ENCODE measurements at regions not wholly inside any gene's neighbourhood (a gene's known extent, or its start where the extent isn't known, plus 50 kb on each side); places are given as distances from the start of the nearest gene placed in this dataset.

DNA sequence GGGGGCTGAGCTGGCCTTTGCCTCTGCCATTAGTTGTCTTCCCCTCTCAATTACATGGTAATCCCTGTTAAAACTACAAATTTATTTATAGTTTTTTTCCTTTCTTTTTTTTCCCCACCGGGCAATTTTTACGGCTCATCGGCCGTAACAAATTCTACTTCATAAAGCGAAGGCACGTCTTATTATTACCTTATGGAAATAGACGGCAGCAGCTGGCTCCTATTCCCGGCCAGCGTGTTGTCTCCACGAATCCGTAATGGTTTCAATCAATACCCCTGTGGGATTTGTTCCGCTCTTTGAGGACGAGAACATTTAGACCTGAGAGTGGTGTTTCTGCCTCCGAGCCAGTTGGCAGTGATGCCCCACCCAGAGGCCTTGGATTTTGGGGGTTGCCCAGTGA lies 52.4 kb upstream of the IGSF21 start:
- Mint-ChIP-seq H3K4me3 (no peak overlapping the region), H3K9me3 (no peaks in the 10 kb centered on the region), H3K27me3 (peaks cover 7% of the 10 kb centered on the region), H3K4me1 (no peaks in the 10 kb centered on the region), H3K27ac (no peak overlapping the region), H3K36me3 (no peaks in the 10 kb centered on the region)
- no peak for DNase-seq

DNA sequence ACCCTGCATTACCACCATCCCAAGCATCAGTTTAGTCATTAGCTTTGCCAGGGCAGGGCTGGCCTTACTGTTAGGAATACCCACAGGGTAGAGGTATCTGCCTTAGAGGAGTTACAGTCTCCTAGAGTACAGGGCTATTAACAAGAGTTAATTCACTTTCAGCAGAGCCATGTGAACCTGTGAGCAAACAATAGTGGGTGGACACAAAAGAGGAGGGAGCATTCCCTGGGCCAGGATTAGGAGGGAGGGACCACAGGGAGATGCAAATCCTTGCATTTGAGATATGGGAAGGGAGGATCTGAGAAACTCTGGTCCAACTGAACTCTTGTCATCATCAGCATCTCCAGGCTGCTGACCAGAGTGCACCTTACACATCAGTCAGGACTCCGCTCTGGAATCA lies 51.1 kb upstream of the IGSF21 start:
- peaks cover 9% of the 10 kb centered on the region for H3K27me3 Mint-ChIP-seq
- H3K4me1 Mint-ChIP-seq = no peaks in the 10 kb centered on the region
- no peaks in the 10 kb centered on the region for H3K9me3 Mint-ChIP-seq
- no peak for DNase-seq
- no peak overlapping the region for H3K27ac Mint-ChIP-seq
- no peak overlapping the region for H3K4me3 Mint-ChIP-seq
- H3K36me3 Mint-ChIP-seq = no peaks in the 10 kb centered on the region

GRCh38 chr1:18057623-18058022 lies 50.0 kb upstream of the IGSF21 start:
- Mint-ChIP-seq H3K36me3 (no peaks in the 10 kb centered on the region), H3K9me3 (no peaks in the 10 kb centered on the region), H3K4me1 (no peaks in the 10 kb centered on the region), H3K27ac (no peak overlapping the region), H3K4me3 (no peak overlapping the region), H3K27me3 (peaks cover 13% of the 10 kb centered on the region)
- no peak for DNase-seq

Data from activated naive CD8-positive, alpha-beta T cell treated with anti-CD3 and anti-CD28 coated beads for 36 hours (primary cell).